DND-41 (cell line): ENCODE measurements at regions not wholly inside any gene's neighbourhood (a gene's known extent, or its start where the extent isn't known, plus 50 kb on each side); places are given as distances from the start of the nearest gene placed in this dataset.

Source experiments
- ATAC-seq: fragments of 200-7000 bp; cut with Tn5 transposase; 3 replicates; pipeline ENCODE4 v1.9.1; 2021; ENCODE audit warnings: low read depth; ENCODE audit not compliant: insufficient read depth
- DNase-seq: peaks from one replicate; pipeline ENCODE4 v3.0.0-alpha.2; 2020
- H2AFZ ChIP-seq: 2 replicates; pipeline ENCODE4 v1.6.0; 2012; ENCODE audit warnings: low read depth, low read length
- H3K27ac ChIP-seq: 2 replicates; pipeline ENCODE4 v1.5.1; 2012; ENCODE audit warnings: low read length, inconsistent platforms
- H3K27me3 ChIP-seq: fragments of 200-600 bp; sonication (generic); 2 replicates; pipeline ENCODE4 v1.6.0; 2012; ENCODE audit warnings: low read length, mild to moderate bottlenecking, inconsistent platforms; ENCODE audit not compliant: insufficient read depth, poor library complexity
- H3K36me3 ChIP-seq: 2 replicates; pipeline ENCODE4 v1.5.1; 2012; ENCODE audit warnings: low read length, inconsistent platforms; ENCODE audit not compliant: insufficient read depth
- H3K4me1 ChIP-seq: 2 replicates; pipeline ENCODE4 v1.5.1; 2012; ENCODE audit warnings: mild to moderate bottlenecking, low read length; ENCODE audit not compliant: insufficient read depth
- H3K4me2 ChIP-seq: 2 replicates; pipeline ENCODE4 v1.6.0; 2012; ENCODE audit warnings: mild to moderate bottlenecking, moderate library complexity, low read length, inconsistent platforms; ENCODE audit not compliant: insufficient read depth
- H3K4me3 ChIP-seq, 2 experiments: fragments of 200-600 bp in 1 of 2; shearing (Covaris generic) in 1 of 2; 2 replicates each; pipeline ENCODE4 v1.5.1; 2012 to 2016; ENCODE audit warnings: inconsistent platforms in 2 of 2, low read length in 2 of 2, mild to moderate bottlenecking in 2 of 2, low read depth in 1 of 2, moderate library complexity in 1 of 2
- H3K79me2 ChIP-seq: 2 replicates; pipeline ENCODE4 v1.6.0; 2012; ENCODE audit warnings: low read length, inconsistent platforms; ENCODE audit not compliant: insufficient read depth
- H3K9ac ChIP-seq: 2 replicates; pipeline ENCODE4 v1.6.0; 2012; ENCODE audit warnings: low read depth, mild to moderate bottlenecking, inconsistent platforms, low read length, moderate library complexity
- H3K9me3 ChIP-seq: 2 replicates; pipeline ENCODE4 v1.5.1; 2012; ENCODE audit warnings: low read length, moderate library complexity, mild to moderate bottlenecking, inconsistent platforms; ENCODE audit not compliant: insufficient read depth, severe bottlenecking
- H4K20me1 ChIP-seq: 2 replicates; pipeline ENCODE4 v1.6.0; 2012; ENCODE audit warnings: low read length; ENCODE audit not compliant: insufficient read depth
- EZH2 ChIP-seq: IDR thresholded peaks from 3 replicates; pipeline ENCODE4 v1.6.1; 2012; ENCODE audit warnings: borderline replicate concordance, low read depth, mild to moderate bottlenecking, moderate library complexity, low read length, inconsistent platforms; ENCODE audit not compliant: severe bottlenecking
- TF ChIP-seq, protein P1 (sequence below): IDR thresholded peaks from 2 replicates; pipeline ENCODE4 v1.5.1; 2012; ENCODE audit warnings: borderline replicate concordance, low read length, moderate library complexity, mild to moderate bottlenecking; ENCODE audit not compliant: poor library complexity, severe bottlenecking; ENCODE audit errors: extremely low read depth

DNA sequence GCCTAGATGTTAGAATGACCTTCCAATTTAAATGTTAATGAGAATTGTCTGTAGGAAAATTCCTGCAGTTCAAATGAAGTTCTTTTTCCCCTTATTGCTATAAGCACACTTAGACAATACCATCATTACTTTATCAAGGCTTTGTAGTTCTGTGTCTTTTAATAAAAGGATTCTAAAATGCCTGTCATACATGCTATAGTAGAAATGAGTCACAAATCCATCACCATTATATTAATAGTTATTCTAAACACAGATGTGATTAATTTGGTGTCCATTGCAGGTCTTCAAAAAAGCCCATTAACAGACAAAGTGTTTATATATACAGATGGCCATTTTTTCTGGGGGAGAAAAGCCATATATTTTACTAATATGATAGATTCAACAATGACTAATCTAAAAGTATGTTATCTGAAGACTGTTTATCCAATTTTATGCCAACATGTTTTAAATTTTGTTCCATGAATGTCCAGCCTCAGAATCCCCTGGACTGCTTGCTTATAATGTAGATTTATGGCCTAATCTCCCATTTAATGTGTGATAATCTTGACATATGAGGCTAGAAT lies 1678.3 kb upstream of the PCDH20 start:
- Histone ChIP-seq H4K20me1 (no peaks in the 10 kb centered on the region), H3K9ac (no peak overlapping the region), H2AFZ (no peak overlapping the region), H3K27me3 (no peaks in the 10 kb centered on the region), H3K4me3 (no peak overlapping the region), H3K9me3 (no peaks in the 10 kb centered on the region), H3K4me1 (peaks cover 21% of the 10 kb centered on the region), H3K36me3 (no peaks in the 10 kb centered on the region), H3K27ac (no peak overlapping the region), H3K4me2 (no peak overlapping the region), H3K79me2 (no peaks in the 10 kb centered on the region)
- ATAC-seq (no peak), DNase-seq (no peak)
- TF ChIP-seq, protein P1, sequence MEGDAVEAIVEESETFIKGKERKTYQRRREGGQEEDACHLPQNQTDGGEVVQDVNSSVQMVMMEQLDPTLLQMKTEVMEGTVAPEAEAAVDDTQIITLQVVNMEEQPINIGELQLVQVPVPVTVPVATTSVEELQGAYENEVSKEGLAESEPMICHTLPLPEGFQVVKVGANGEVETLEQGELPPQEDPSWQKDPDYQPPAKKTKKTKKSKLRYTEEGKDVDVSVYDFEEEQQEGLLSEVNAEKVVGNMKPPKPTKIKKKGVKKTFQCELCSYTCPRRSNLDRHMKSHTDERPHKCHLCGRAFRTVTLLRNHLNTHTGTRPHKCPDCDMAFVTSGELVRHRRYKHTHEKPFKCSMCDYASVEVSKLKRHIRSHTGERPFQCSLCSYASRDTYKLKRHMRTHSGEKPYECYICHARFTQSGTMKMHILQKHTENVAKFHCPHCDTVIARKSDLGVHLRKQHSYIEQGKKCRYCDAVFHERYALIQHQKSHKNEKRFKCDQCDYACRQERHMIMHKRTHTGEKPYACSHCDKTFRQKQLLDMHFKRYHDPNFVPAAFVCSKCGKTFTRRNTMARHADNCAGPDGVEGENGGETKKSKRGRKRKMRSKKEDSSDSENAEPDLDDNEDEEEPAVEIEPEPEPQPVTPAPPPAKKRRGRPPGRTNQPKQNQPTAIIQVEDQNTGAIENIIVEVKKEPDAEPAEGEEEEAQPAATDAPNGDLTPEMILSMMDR = no peak
- TF ChIP-seq EZH2 = no peak

DNA sequence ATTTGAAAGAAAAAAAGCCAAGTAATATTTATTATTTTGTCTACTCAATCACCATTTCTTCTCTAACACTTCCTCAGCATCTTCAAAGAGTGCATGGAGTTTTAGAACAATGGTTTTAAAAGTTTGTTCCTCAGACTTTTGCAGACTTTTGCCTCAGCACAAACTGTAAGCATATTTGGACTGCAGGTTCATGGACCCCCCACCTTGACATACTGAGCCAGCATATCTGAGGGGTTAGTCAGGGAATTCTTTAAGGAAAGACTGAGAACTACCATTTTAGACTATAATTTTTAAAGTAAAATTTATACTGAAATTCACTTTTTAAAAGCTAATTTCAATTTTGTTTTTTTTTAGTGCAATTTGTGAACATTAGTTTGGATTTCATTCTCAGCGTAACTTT lies 1676.8 kb upstream of the PCDH20 start:
- H3K79me2 ChIP-seq = no peaks in the 10 kb centered on the region
- DNase-seq (no peak), ATAC-seq (no peak)
- no peaks in the 10 kb centered on the region for H3K9me3 ChIP-seq
- TF ChIP-seq, protein P1 = no peak
- no peak for TF ChIP-seq EZH2
- peaks cover 11% of the 10 kb centered on the region for H3K4me1 ChIP-seq
- no peaks in the 10 kb centered on the region for H4K20me1 ChIP-seq
- no peaks in the 10 kb centered on the region for H3K27me3 ChIP-seq
- no peaks in the 10 kb centered on the region for H3K36me3 ChIP-seq
- H2AFZ ChIP-seq = no peak overlapping the region
- no peak overlapping the region for H3K27ac ChIP-seq
- no peak overlapping the region for H3K4me2 ChIP-seq
- H3K9ac ChIP-seq = no peak overlapping the region
- H3K4me3 ChIP-seq = no peak overlapping the region

DNA sequence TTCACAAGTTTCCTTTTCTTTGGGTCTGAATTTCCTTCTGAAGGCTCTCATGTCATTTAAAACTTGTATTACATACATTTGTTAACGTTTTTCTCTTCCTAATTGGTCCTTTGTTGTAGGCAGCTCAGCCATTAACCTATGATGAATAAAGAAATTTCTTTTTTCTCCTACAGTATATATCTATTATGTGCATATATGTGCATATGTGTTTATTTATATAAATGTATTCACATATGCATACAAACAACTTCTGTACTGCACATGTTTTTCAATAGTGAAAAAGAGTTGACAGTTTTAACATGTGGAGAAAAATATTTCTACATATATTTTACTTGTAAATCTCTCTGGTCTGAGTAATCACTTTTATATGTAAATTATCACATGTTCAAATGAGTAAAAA lies 1674.9 kb upstream of the PCDH20 start:
- ATAC-seq (no peak), DNase-seq (no peak)
- Histone ChIP-seq H3K4me3 (no peak overlapping the region), H3K4me2 (no peak overlapping the region), H3K9me3 (no peaks in the 10 kb centered on the region), H3K9ac (no peak overlapping the region), H3K4me1 (no peaks in the 10 kb centered on the region), H4K20me1 (no peaks in the 10 kb centered on the region), H3K79me2 (no peaks in the 10 kb centered on the region), H3K27ac (no peak overlapping the region), H3K27me3 (no peaks in the 10 kb centered on the region), H3K36me3 (no peaks in the 10 kb centered on the region), H2AFZ (peak overlapping the region; percentile 30; the same call in 1 of the 2 replicates)
- TF ChIP-seq EZH2 = no peak
- TF ChIP-seq, protein P1 = no peak
